SU-DHL-6 (cell line): ENCODE measurements at regions not wholly inside any gene's neighbourhood (a gene's known extent, or its start where the extent isn't known, plus 50 kb on each side); places are given as distances from the start of the nearest gene placed in this dataset.

Source experiments
- CTCF ChIP-seq: fragments of 200-600 bp; sonication (generic); IDR thresholded peaks from one replicate; pipeline ENCODE4 v1.5.1; 2017; ENCODE audit warnings: antibody characterized with exemption, mild to moderate bottlenecking, low read length, moderate library complexity; ENCODE audit not compliant: insufficient read depth, poor library complexity, severe bottlenecking
- EZH2phosphoT487 ChIP-seq: fragments of 200-600 bp; sonication (generic), shearing (Covaris generic); conservative IDR thresholded peaks from 2 replicates; pipeline ENCODE4 v1.6.1; 2018; ENCODE audit warnings: mild to moderate bottlenecking, antibody characterized with exemption, low read length, moderate library complexity, mixed read lengths

DNA sequence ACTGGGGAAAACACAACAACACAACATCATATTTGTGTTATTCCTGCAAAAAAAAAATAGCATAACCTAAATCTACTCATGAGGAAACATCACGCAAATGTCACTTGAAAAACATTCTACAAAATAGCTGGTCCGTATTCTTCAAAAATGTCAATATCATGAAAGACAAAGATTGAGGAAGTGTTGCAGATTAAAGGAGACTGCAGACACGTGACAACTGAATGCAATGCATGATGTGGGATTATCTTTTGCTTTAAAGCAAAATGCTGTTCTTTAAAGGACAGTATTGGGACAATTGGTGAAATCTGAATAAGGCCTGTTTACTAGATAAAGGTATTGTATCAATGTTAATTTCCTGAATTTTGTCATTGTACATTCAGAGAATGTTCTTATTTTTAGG is 157.7 kb downstream of the SMIM20 start:
- TF ChIP-seq CTCF (no peak), EZH2phosphoT487 (no peak)
